H1 (cell line): ENCODE measurements at regions not wholly inside any gene's neighbourhood (a gene's known extent, or its start where the extent isn't known, plus 50 kb on each side); places are given as distances from the start of the nearest gene placed in this dataset.

Source experiments
- CTCF ChIA-PET: fragments of 300-600 bp; sonication (Branson Sonifier 250); formaldehyde crosslinking; loops from one replicate; lab custom pipeline; 2021; ENCODE audit not compliant: partially characterized antibody; lab: Charles Lee
- POLR2A ChIA-PET: fragments of 300-600 bp; sonication (Branson Sonifier 250); formaldehyde crosslinking; loops from one replicate; lab custom pipeline; 2021; ENCODE audit warnings: inconsistent platforms; ENCODE audit not compliant: partially characterized antibody; lab: Charles Lee
- DNase-seq, 2 experiments: peaks; one replicate each; pipeline versions ENCODE4 v3.0.0 to v3.0.0-alpha.2; 2010 to 2022; ENCODE audit warnings: low spot score in 2 of 2, low read depth in 1 of 2, mixed read lengths in 1 of 2
- FAIRE-seq: peaks from 2 replicates; lab custom pipeline; 2011; peaks lifted over from hg19 to GRCh38; lab: Jason Lieb, UNC
- H2AFZ ChIP-seq: 2 replicates; pipeline ENCODE4 v1.8.1; 2012; ENCODE audit warnings: low read length, inconsistent platforms
- H2AK5ac ChIP-seq: 2 replicates; pipeline ENCODE4 v1.6.1; 2013; ENCODE audit warnings: low read depth, low read length
- H2BK120ac ChIP-seq: replicated peaks from 2 replicates; pipeline ENCODE3; 2013; ENCODE audit warnings: low read depth, low read length, inconsistent platforms
- H2BK12ac ChIP-seq: 2 replicates; pipeline ENCODE4 v1.6.1; 2013; ENCODE audit warnings: low read depth, low read length
- H2BK15ac ChIP-seq: 2 replicates; pipeline ENCODE4 v1.6.1; 2013; ENCODE audit warnings: low read length
- H2BK20ac ChIP-seq: 2 replicates; pipeline ENCODE4 v1.6.1; 2013; ENCODE audit warnings: low read length
- H2BK5ac ChIP-seq: 2 replicates; pipeline ENCODE4 v1.6.1; 2013; ENCODE audit warnings: low read depth, low read length
- H3K14ac ChIP-seq: 2 replicates; pipeline ENCODE4 v1.6.1; 2013; ENCODE audit warnings: inconsistent platforms; ENCODE audit not compliant: insufficient read length
- H3K18ac ChIP-seq: 2 replicates; pipeline ENCODE4 v1.6.1; 2013; ENCODE audit warnings: low read length; ENCODE audit errors: extremely low read depth
- H3K23ac ChIP-seq: 2 replicates; pipeline ENCODE4 v1.6.1; 2013; ENCODE audit warnings: inconsistent platforms; ENCODE audit not compliant: insufficient read length
- H3K23me2 ChIP-seq: 2 replicates; pipeline ENCODE4 v1.6.1; 2013; ENCODE audit warnings: low read depth, low read length
- H3K27ac ChIP-seq: 2 replicates; pipeline ENCODE4 v1.6.1; 2011; ENCODE audit warnings: low read depth, low read length, inconsistent platforms
- H3K27me3 ChIP-seq, 4 experiments: replicated peaks in 1 of 4; 1 replicate in 1 of 4; 2 replicates in 3 of 4; pipeline versions ENCODE4 v1.6.1 to v1.8.1; 2011 to 2013; ENCODE audit warnings: low read length in 3 of 4, mild to moderate bottlenecking in 3 of 4, inconsistent platforms in 2 of 4, mixed read lengths in 2 of 4, moderate library complexity in 1 of 4; ENCODE audit not compliant: control insufficient read depth in 3 of 4, insufficient read depth in 3 of 4; ENCODE audit errors: extremely low read depth in 1 of 4
- H3K36me3 ChIP-seq, 4 experiments: 2 replicates each; pipeline versions ENCODE4 v1.6.1 to v1.8.1; 2011 to 2013; ENCODE audit warnings: mild to moderate bottlenecking in 4 of 4, low read length in 3 of 4, moderate library complexity in 2 of 4, control low read depth in 1 of 4, inconsistent platforms in 1 of 4; ENCODE audit not compliant: insufficient read depth in 4 of 4, control insufficient read depth in 2 of 4
- H3K4ac ChIP-seq: replicated peaks from 2 replicates; pipeline ENCODE3; 2013; ENCODE audit warnings: low read length, low read depth, mixed read lengths, inconsistent platforms; ENCODE audit not compliant: insufficient read length
- H3K4me1 ChIP-seq, 4 experiments: replicated peaks in 1 of 4; 1 replicate in 1 of 4; 2 replicates in 3 of 4; pipeline versions ENCODE4 v1.6.1 to v1.8.1; 2011 to 2013; ENCODE audit warnings: low read length in 3 of 4, inconsistent platforms in 2 of 4, mixed read lengths in 1 of 4; ENCODE audit not compliant: insufficient read depth in 4 of 4, control insufficient read depth in 3 of 4
- H3K4me2 ChIP-seq, 2 experiments: 2 replicates each; pipeline versions ENCODE4 v1.6.1 to v1.8.1; 2011 to 2013; ENCODE audit warnings: low read depth in 2 of 2, low read length in 2 of 2, control low read depth in 1 of 2, inconsistent platforms in 1 of 2, mild to moderate bottlenecking in 1 of 2; ENCODE audit not compliant: insufficient read depth in 1 of 2
- H3K4me3 ChIP-seq, 4 experiments: fragments of 200-600, 300-600 bp in 1 of 4; sonication (generic), shearing (Covaris generic), sonication (Bioruptor Twin) in 1 of 4; 2 replicates each; pipeline versions ENCODE4 v1.5.1 to v1.8.1; 2011 to 2016; ENCODE audit warnings: low read length in 4 of 4, low read depth in 3 of 4, control low read depth in 2 of 4, inconsistent platforms in 2 of 4, mild to moderate bottlenecking in 2 of 4, mixed read lengths in 1 of 4, moderate library complexity in 1 of 4; ENCODE audit not compliant: insufficient read depth in 2 of 4; ENCODE audit errors: extremely low read depth in 1 of 4
- H3K56ac ChIP-seq: replicated peaks from 2 replicates; pipeline ENCODE3; 2013; ENCODE audit warnings: low read depth, mild to moderate bottlenecking, mixed read lengths, low read length, inconsistent platforms; ENCODE audit not compliant: insufficient read length
- H3K79me1 ChIP-seq: 2 replicates; pipeline ENCODE4 v1.6.1; 2013; ENCODE audit warnings: low read depth, low read length, control low read depth
- H3K79me2 ChIP-seq, 2 experiments: 2 replicates each; pipeline versions ENCODE4 v1.6.1 to v1.8.1; 2012 to 2013; ENCODE audit warnings: low read length in 2 of 2, mild to moderate bottlenecking in 2 of 2, inconsistent platforms in 1 of 2; ENCODE audit not compliant: insufficient read depth in 2 of 2, control insufficient read depth in 1 of 2
- H3K9ac ChIP-seq, 4 experiments: replicated peaks in 1 of 4; 1 replicate in 1 of 4; 2 replicates in 3 of 4; pipeline versions ENCODE4 v1.6.1 to v1.8.1; 2011 to 2013; ENCODE audit warnings: low read depth in 3 of 4, low read length in 3 of 4, control low read depth in 2 of 4, mild to moderate bottlenecking in 2 of 4, moderate library complexity in 2 of 4, inconsistent platforms in 1 of 4; ENCODE audit errors: extremely low read depth in 1 of 4
- H3K9me3 ChIP-seq, 2 experiments: 2 replicates each; pipeline versions ENCODE4 v1.6.1 to v1.8.1; 2012 to 2013; ENCODE audit warnings: mild to moderate bottlenecking in 2 of 2, moderate library complexity in 2 of 2, control low read depth in 1 of 2, inconsistent platforms in 1 of 2, low read depth in 1 of 2, low read length in 1 of 2, mixed read lengths in 1 of 2; ENCODE audit not compliant: insufficient read depth in 2 of 2
- H4K20me1 ChIP-seq, 2 experiments: replicated peaks in 1 of 2; 2 replicates each; pipeline versions ENCODE3 to v1.8.1; 2011 to 2013; ENCODE audit warnings: inconsistent platforms in 2 of 2, low read length in 2 of 2, mild to moderate bottlenecking in 1 of 2; ENCODE audit not compliant: insufficient read depth in 2 of 2, control insufficient read depth in 1 of 2
- H4K5ac ChIP-seq: 2 replicates; pipeline ENCODE4 v1.6.1; 2013; ENCODE audit warnings: low read length, low read depth, mixed read lengths, inconsistent platforms; ENCODE audit not compliant: insufficient read length
- H4K8ac ChIP-seq: 2 replicates; pipeline ENCODE4 v1.8.0; 2013; ENCODE audit warnings: mild to moderate bottlenecking, moderate library complexity, low read length, inconsistent platforms; ENCODE audit not compliant: insufficient read depth; ENCODE audit errors: extremely low read depth
- H4K91ac ChIP-seq: replicated peaks from 2 replicates; pipeline ENCODE3; 2013; ENCODE audit warnings: low read length, mixed read lengths, inconsistent platforms; ENCODE audit not compliant: insufficient read length
- JUND ChIP-seq: IDR thresholded peaks from 2 replicates; pipeline ENCODE4 v1.6.1; 2011; ENCODE audit warnings: mild to moderate bottlenecking, improper control_type of control experiment, low read length
- WGBS, 2 experiments: shearing (Covaris generic) in 1 of 2; methylation state at CpG; one replicate each; pipeline versions ENCODE4 v1.1.6 to v1.1.7; 2013 to 2015; ENCODE audit warnings: low lambda C conversion rate in 2 of 2, mixed read lengths in 2 of 2, inconsistent platforms in 1 of 2, low coverage in 1 of 2, missing lambda C conversion rate in 1 of 2; ENCODE audit not compliant: insufficient replicate concordance in 2 of 2, insufficient coverage in 1 of 2, insufficient read length in 1 of 2; ENCODE audit errors: extremely low coverage in 1 of 2, missing lambda C conversion rate in 1 of 2; 5-methylcytosine and 5-hydroxymethylcytosine counted together
- TF ChIP-seq, protein P1 (sequence below), 3 experiments: IDR thresholded peaks; 1 replicate in 2 of 3; 2 replicates in 1 of 3; pipeline versions ENCODE4 v1.5.1 to v1.6.1; 2011; ENCODE audit warnings: low read length in 3 of 3, mild to moderate bottlenecking in 3 of 3, inconsistent platforms in 2 of 3, low read depth in 1 of 3, moderate library complexity in 1 of 3; ENCODE audit not compliant: insufficient read depth in 1 of 3; ENCODE audit errors: control extremely low read depth in 1 of 3

DNA sequence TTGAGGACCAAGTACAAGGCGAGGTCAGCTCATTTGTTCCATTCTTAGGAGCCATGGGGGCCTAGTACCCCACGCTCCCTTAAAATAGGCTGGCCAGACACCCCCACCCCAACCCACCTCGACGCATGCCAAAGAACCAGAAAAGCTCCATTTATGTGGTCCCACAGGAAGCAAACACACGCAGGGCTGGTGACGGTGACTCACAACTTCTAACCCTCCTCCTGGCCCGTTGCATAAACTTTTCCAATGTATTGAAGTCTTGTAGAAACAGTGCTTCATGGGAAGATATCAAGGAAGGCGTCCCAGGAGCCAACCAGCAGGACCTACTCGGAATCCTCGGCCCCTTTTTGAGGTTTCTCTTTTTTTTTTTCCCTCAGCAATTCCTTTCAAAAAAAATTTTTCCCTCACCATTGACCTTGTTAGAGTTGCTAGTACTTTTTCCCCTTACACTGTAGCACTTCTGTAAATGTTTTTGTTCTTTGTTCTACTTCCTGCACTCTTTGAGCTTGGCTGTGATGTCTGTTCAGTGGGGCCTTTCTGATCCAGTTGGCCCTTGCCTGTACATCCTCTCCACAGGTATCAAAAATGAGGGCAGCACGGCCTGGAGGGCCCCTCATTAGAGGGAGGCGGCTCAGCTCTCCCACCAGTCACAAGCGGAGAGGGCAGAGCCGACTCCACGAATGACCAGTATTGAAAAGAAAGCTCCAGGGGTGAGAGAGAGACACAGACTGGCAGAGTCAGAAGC lies 208.3 kb downstream of the RGS9 start:
- Histone ChIP-seq H3K27me3 (no peaks in the 10 kb centered on the region), H3K4me2 (no peak overlapping the region), H3K14ac (no peak overlapping the region), H3K4ac (no peak overlapping the region), H3K18ac (no peak overlapping the region), H3K36me3 (no peaks in the 10 kb centered on the region), H2BK120ac (no peak overlapping the region), H3K27ac (no peak overlapping the region), H2BK20ac (no peak overlapping the region), H3K79me2 (no peaks in the 10 kb centered on the region), H3K23me2 (no peaks in the 10 kb centered on the region), H2BK5ac (no peak overlapping the region), H2AK5ac (no peak overlapping the region), H3K4me3 (no peak overlapping the region), H4K20me1 (no peaks in the 10 kb centered on the region), H3K56ac (no peak overlapping the region), H4K8ac (no peak overlapping the region; the same call in 1 of the 2 replicates), H2BK12ac (no peak overlapping the region), H3K9me3 (no peaks in the 10 kb centered on the region), H2BK15ac (no peak overlapping the region), H3K23ac (no peak overlapping the region), H3K79me1 (no peaks in the 10 kb centered on the region), H2AFZ (no peak overlapping the region), H4K91ac (no peak overlapping the region), H4K5ac (no peak overlapping the region), H3K9ac (no peak overlapping the region), H3K4me1 (no peaks in the 10 kb centered on the region)
- DNase-seq, result no peak
- FAIRE-seq, result no peak
- WGBS, 2 experiments, result 91% methylated on average over 15 of the region's 15 CpGs; no CpG with 5 or more reads in 1 of the 2 experiments
- ChIA-PET POLR2A (no interaction called here), CTCF (interaction anchor here (2.3 kb wide), 1 partner anchor 11 kb away, joined by 7 read pairs; no protein-coding TSS in a partner anchor)
- TF ChIP-seq, protein P1, sequence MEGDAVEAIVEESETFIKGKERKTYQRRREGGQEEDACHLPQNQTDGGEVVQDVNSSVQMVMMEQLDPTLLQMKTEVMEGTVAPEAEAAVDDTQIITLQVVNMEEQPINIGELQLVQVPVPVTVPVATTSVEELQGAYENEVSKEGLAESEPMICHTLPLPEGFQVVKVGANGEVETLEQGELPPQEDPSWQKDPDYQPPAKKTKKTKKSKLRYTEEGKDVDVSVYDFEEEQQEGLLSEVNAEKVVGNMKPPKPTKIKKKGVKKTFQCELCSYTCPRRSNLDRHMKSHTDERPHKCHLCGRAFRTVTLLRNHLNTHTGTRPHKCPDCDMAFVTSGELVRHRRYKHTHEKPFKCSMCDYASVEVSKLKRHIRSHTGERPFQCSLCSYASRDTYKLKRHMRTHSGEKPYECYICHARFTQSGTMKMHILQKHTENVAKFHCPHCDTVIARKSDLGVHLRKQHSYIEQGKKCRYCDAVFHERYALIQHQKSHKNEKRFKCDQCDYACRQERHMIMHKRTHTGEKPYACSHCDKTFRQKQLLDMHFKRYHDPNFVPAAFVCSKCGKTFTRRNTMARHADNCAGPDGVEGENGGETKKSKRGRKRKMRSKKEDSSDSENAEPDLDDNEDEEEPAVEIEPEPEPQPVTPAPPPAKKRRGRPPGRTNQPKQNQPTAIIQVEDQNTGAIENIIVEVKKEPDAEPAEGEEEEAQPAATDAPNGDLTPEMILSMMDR (IDR thresholded peaks at IDR 0.05; ENCODE audit: control extremely low read depth in 1 of 3, insufficient read depth in 1 of 3, low read depth in 1 of 3, low read length in 3 of 3), result no peak
- no peak for TF ChIP-seq JUND
